Epithelial cell of prostate (primary cell): ENCODE measurements at regions not wholly inside any gene's neighbourhood (a gene's known extent, or its start where the extent isn't known, plus 50 kb on each side); places are given as distances from the start of the nearest gene placed in this dataset.

ENCODE experiments used
- DNase-seq: peaks from one replicate; pipeline ENCODE4 v3.0.0-alpha.2; 2011; ENCODE audit warnings: low read depth, low spot score
- H3K27ac ChIP-seq: fragments of 450-650 bp; 2 replicates; pipeline ENCODE4 v1.5.1; 2017; ENCODE audit warnings: mild to moderate bottlenecking

- no peak overlapping the region for H3K27ac ChIP-seq
- DNase-seq: no peak
Observed at GRCh38 chr1:29469457-29469856, 233.1 kb downstream of the PTPRU start.

- no peak overlapping the region for H3K27ac ChIP-seq
- no peak for DNase-seq
Observed at GRCh38 chr1:29467989-29468900, 231.9 kb downstream of the PTPRU start.

- DNase-seq: no peak
Observed at GRCh38 chr1:29466258-29466657, 229.9 kb downstream of the PTPRU start.

GRCh38 chr1:29465755-29466154 is 229.4 kb downstream of the PTPRU start:
- no peak for DNase-seq
- no peak overlapping the region for H3K27ac ChIP-seq

More at GRCh38 chr1:29466258-29466657, 229.9 kb downstream of the PTPRU start:
- H3K27ac ChIP-seq: no peak overlapping the region

GRCh38 chr1:29462096-29462495 is 225.8 kb downstream of the PTPRU start:
- H3K27ac ChIP-seq: no peak overlapping the region
- DNase-seq: no peak

- no peak overlapping the region for H3K27ac ChIP-seq
- no peak for DNase-seq
Observed at GRCh38 chr1:29461115-29461739, 224.9 kb downstream of the PTPRU start.

GRCh38 chr1:29460694-29461093 is 224.4 kb downstream of the PTPRU start:
- no peak for DNase-seq
- H3K27ac ChIP-seq: no peak overlapping the region

GRCh38 chr1:29460041-29460610 is 223.8 kb downstream of the PTPRU start:
- DNase-seq: no peak
- H3K27ac ChIP-seq: no peak overlapping the region

GRCh38 chr1:29459620-29459945 is 223.3 kb downstream of the PTPRU start:
- H3K27ac ChIP-seq: no peak overlapping the region
- DNase-seq: no peak

GRCh38 chr1:29458737-29459619 is 222.7 kb downstream of the PTPRU start:
- no peak overlapping the region for H3K27ac ChIP-seq

GRCh38 chr1:29457496-29458368 is 221.4 kb downstream of the PTPRU start:
- no peak overlapping the region for H3K27ac ChIP-seq
- DNase-seq: no peak

More at GRCh38 chr1:29458737-29459619, 222.7 kb downstream of the PTPRU start:
- DNase-seq: no peak

- no peak for DNase-seq
- no peak overlapping the region for H3K27ac ChIP-seq
Observed at GRCh38 chr1:29456685-29457435, 220.5 kb downstream of the PTPRU start.

GRCh38 chr1:29455781-29456180 is 219.5 kb downstream of the PTPRU start:
- no peak for DNase-seq
- no peak overlapping the region for H3K27ac ChIP-seq

- H3K27ac ChIP-seq: no peak overlapping the region
- DNase-seq: no peak
Observed at GRCh38 chr1:29454616-29455380, 218.5 kb downstream of the PTPRU start.

GRCh38 chr1:29453502-29454240 is 217.3 kb downstream of the PTPRU start:
- no peak overlapping the region for H3K27ac ChIP-seq
- peak; percentile 6 for DNase-seq

GRCh38 chr1:29452463-29453230 is 216.3 kb downstream of the PTPRU start:
- no peak for DNase-seq
- no peak overlapping the region for H3K27ac ChIP-seq
